ENCODE measurements at regions not wholly inside any gene's neighbourhood (a gene's known extent, or its start where the extent isn't known, plus 50 kb on each side); places are given as distances from the start of the nearest gene placed in this dataset.

GRCh38 chr9:13532407-13532806, 252.9 kb upstream of the MPDZ start:
- TF ChIP-seq, protein P1, sequence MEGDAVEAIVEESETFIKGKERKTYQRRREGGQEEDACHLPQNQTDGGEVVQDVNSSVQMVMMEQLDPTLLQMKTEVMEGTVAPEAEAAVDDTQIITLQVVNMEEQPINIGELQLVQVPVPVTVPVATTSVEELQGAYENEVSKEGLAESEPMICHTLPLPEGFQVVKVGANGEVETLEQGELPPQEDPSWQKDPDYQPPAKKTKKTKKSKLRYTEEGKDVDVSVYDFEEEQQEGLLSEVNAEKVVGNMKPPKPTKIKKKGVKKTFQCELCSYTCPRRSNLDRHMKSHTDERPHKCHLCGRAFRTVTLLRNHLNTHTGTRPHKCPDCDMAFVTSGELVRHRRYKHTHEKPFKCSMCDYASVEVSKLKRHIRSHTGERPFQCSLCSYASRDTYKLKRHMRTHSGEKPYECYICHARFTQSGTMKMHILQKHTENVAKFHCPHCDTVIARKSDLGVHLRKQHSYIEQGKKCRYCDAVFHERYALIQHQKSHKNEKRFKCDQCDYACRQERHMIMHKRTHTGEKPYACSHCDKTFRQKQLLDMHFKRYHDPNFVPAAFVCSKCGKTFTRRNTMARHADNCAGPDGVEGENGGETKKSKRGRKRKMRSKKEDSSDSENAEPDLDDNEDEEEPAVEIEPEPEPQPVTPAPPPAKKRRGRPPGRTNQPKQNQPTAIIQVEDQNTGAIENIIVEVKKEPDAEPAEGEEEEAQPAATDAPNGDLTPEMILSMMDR (IDR thresholded peaks at IDR 0.05; ENCODE audit: low read length) = no peak
- TF ChIP-seq EZH2 (IDR thresholded peaks at IDR 0.05; ENCODE audit: borderline replicate concordance, low read length) = no peak
- Histone ChIP-seq H3K9me3 (ENCODE audit: low read length) (no peaks in the 10 kb centered on the region), H3K79me2 (ENCODE audit: insufficient read depth, low read length) (no peaks in the 10 kb centered on the region), H3K9me2 (ENCODE audit: low read depth, low read length) (no peaks in the 10 kb centered on the region), H4K20me1 (ENCODE audit: insufficient read depth, low read length) (no peaks in the 10 kb centered on the region), H3K27me3 (ENCODE audit: insufficient read depth, low read length) (no peaks in the 10 kb centered on the region), H3K9ac (ENCODE audit: low read length) (no peak overlapping the region), H3K4me2 (ENCODE audit: low read length) (no peak overlapping the region), H3K4me1 (ENCODE audit: insufficient read depth, low read length, severe bottlenecking) (no peaks in the 10 kb centered on the region), H3K4me3 (ENCODE audit: low read depth, low read length, poor library complexity, severe bottlenecking) (no peak overlapping the region), H3K27ac (ENCODE audit: low read depth, low read length, poor library complexity, severe bottlenecking) (no peak overlapping the region), H3F3A (ENCODE audit: insufficient read depth, low read length) (no peaks in the 10 kb centered on the region), H3K36me3 (ENCODE audit: insufficient read depth, low read length) (no peaks in the 10 kb centered on the region), H2AFZ (ENCODE audit: low read length) (no peak overlapping the region)

DNA sequence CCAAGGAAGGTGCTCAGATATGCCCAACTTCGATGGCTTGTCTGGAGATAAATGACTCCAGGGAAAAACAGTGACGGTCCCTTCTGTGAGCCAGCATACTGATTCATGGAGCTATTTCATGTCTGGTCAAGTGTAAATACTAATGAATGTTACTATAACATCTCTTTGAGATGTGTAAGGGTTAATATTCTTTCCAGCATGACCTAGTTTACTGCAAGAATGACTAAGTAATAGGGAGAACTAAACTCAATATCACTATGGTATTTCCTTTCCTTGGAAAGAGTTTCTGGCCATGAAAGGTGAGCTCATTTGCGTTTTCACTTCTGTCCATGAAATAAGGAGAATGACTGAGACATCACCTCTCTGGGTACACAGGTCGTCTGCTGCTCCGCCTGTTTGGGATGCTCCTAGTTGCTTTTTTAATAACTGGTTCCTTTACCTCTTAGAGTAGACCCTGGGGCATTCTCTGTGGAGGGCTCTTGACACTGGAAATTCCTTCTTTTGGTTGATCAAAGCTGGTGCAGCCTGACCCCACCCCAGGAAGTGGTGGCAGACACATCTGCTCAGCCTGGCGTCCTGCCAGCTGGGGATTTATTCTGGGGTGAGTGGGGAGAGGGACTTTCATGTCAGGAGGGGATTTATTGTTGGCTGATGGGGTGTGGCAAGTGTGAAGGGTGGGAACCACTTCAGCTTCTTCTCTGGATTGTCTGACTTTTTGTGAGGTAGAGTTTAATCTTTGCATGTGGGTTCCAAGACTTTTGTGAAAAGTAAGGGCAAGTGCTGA, 250.0 kb upstream of the MPDZ start:
- no peak overlapping the region for H3K4me2 ChIP-seq (ENCODE audit: low read length)
- H4K20me1 ChIP-seq (ENCODE audit: insufficient read depth, low read length) = no peaks in the 10 kb centered on the region
- H3K27me3 ChIP-seq (ENCODE audit: insufficient read depth, low read length) = no peaks in the 10 kb centered on the region
- H3F3A ChIP-seq (ENCODE audit: insufficient read depth, low read length) = no peaks in the 10 kb centered on the region
- H3K9me2 ChIP-seq (ENCODE audit: low read depth, low read length) = no peaks in the 10 kb centered on the region
- TF ChIP-seq, protein P1 (IDR thresholded peaks at IDR 0.05; ENCODE audit: low read length) = no peak
- H3K9ac ChIP-seq (ENCODE audit: low read length) = no peak overlapping the region
- no peak overlapping the region for H3K4me3 ChIP-seq (ENCODE audit: low read depth, low read length, poor library complexity, severe bottlenecking)
- H3K4me1 ChIP-seq (ENCODE audit: insufficient read depth, low read length, severe bottlenecking) = no peaks in the 10 kb centered on the region
- H3K9me3 ChIP-seq (ENCODE audit: low read length) = no peaks in the 10 kb centered on the region
- no peaks in the 10 kb centered on the region for H3K36me3 ChIP-seq (ENCODE audit: insufficient read depth, low read length)
- no peak overlapping the region for H3K27ac ChIP-seq (ENCODE audit: low read depth, low read length, poor library complexity, severe bottlenecking)
- no peaks in the 10 kb centered on the region for H3K79me2 ChIP-seq (ENCODE audit: insufficient read depth, low read length)
- H2AFZ ChIP-seq (ENCODE audit: low read length) = no peak overlapping the region

- no peak overlapping the region for H3K4me2 ChIP-seq (ENCODE audit: low read length)
- no peak overlapping the region for H2AFZ ChIP-seq (ENCODE audit: low read length)
- no peaks in the 10 kb centered on the region for H3K9me3 ChIP-seq (ENCODE audit: low read length)
- TF ChIP-seq EZH2 (IDR thresholded peaks at IDR 0.05; ENCODE audit: borderline replicate concordance, low read length) = no peak
- TF ChIP-seq, protein P1 (IDR thresholded peaks at IDR 0.05; ENCODE audit: low read length) = no peak
- no peak overlapping the region for H3K27ac ChIP-seq (ENCODE audit: low read depth, low read length, poor library complexity, severe bottlenecking)
- H3K79me2 ChIP-seq (ENCODE audit: insufficient read depth, low read length) = no peaks in the 10 kb centered on the region
- H4K20me1 ChIP-seq (ENCODE audit: insufficient read depth, low read length) = no peaks in the 10 kb centered on the region
- H3K4me1 ChIP-seq (ENCODE audit: insufficient read depth, low read length, severe bottlenecking) = no peaks in the 10 kb centered on the region
- no peaks in the 10 kb centered on the region for H3K27me3 ChIP-seq (ENCODE audit: insufficient read depth, low read length)
- no peak overlapping the region for H3K4me3 ChIP-seq (ENCODE audit: low read depth, low read length, poor library complexity, severe bottlenecking)
- H3F3A ChIP-seq (ENCODE audit: insufficient read depth, low read length) = no peaks in the 10 kb centered on the region
- H3K9ac ChIP-seq (ENCODE audit: low read length) = no peak overlapping the region
- H3K36me3 ChIP-seq (ENCODE audit: insufficient read depth, low read length) = no peaks in the 10 kb centered on the region
- no peaks in the 10 kb centered on the region for H3K9me2 ChIP-seq (ENCODE audit: low read depth, low read length)
Measured at GRCh38 chr9:13524245-13524644, 244.8 kb upstream of the MPDZ start.
